SKM-1 (cell line): ENCODE measurements at regions not wholly inside any gene's neighbourhood (a gene's known extent, or its start where the extent isn't known, plus 50 kb on each side); places are given as distances from the start of the nearest gene placed in this dataset.

Source experiments
- DNase-seq: peaks from one replicate; lab custom pipeline; 2025; ENCODE audit not compliant: unreplicated experiment; lab: John Stamatoyannopoulos, UW

DNA sequence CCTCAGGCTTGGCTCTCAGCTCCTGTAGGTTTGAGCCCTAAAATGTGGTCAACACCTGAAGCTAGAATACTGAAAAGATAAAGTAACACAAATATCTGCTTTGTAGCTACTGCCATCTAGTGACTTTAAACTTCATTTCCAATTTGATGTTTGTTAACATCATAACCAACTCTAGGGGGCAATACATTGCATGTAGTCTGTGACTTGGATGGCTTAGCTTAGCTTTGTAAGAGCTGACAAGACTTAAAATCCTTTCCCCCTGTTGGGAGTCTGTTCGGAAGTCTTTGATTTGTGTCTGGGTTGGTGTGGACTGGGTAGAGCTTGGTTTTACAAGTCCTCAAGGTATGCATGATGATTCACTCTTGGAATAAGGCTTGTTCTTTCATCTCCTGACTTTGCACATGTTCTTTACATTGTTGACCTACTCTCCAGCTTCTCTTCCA lies 51.7 kb downstream of the SCN11A start:
- DNase-seq, result peak; percentile 63

DNA sequence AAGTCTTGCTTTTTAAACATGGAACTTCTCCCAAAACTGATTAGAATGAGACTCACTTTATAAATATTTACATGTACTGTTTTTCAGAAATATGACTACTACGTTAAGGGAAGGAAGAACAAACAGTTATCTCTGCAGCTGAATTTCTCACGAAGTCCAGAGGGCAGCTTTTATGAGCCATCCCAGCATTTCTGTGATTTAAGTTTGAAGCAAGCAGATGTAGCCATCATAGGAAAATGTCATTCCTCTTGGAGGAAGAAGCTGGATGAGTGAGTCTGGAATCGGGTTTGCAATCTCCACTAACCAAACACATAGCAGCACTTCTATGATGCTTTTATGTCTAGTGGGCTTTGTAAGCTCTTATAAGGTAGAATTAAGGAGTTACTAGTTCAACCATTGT lies 53.7 kb downstream of the SCN11A start:
- DNase-seq, result no peak

DNA sequence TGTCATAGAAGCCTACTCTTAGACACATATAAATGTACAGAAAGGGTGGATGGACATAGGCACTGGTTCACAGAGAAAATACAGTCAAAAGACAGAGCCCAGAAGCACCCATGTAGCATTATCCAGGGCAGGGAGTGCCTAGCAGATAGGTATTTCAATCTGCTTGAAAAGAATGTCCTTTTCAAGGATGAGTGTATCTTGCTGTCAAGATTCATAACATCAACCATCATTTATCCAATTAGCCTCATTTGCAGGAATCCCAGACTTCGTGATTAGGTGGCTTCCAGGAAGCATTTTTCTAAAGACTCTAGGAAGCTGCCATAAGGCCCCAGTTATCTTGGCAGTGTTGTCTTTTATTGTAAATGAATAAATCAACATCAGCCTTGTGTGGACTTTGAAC lies 55.6 kb downstream of the SCN11A start:
- DNase-seq, result no peak

DNA sequence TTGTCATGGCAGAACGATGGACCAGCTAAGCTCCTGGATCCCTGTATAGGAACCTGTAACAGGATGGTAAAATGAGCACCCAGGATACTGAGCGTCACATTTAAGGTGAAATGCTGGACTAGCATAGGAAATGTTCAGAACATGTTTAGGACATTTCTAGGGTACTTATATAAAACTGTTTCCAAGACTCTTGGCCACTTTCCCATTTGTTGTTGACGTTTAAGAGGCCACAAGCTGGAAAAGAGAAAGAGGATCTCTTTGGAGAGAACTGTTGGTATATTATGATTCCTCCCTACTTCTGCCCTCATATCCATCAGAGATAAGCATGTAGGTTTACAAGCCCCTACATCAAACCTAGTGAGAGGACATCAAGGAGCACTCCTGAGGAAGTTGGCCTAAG lies 57.5 kb downstream of the SCN11A start:
- no peak for DNase-seq

DNA sequence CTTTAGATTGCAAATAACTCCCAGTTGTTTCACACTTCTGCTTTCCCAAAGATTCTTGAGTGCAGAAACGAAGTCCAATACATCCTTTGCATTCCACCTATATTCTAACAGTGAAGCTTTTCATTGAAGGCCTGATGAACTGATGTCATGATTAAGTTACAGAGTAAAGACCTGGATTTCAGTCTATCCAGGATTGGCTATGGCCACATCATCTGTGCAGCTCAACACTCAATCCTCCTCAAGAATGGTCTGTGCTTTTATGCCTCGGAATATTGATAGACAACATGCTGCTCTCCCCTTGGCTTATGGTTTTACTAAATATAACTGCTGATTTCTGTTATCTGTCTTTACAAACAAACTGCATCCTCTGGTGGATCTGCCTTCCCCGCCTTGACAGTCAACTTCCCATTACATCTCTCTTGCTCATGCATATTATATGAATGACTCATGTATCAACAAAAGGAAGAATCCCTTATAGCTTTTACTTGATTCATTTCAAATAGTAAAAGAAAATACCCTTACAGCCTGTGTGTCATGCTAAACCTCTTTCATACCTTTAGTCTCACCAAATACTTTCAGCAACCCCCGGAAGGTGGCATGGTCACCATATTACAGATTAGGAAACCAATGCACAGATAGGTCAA lies 59.5 kb downstream of the SCN11A start:
- DNase-seq, result no peak

DNA sequence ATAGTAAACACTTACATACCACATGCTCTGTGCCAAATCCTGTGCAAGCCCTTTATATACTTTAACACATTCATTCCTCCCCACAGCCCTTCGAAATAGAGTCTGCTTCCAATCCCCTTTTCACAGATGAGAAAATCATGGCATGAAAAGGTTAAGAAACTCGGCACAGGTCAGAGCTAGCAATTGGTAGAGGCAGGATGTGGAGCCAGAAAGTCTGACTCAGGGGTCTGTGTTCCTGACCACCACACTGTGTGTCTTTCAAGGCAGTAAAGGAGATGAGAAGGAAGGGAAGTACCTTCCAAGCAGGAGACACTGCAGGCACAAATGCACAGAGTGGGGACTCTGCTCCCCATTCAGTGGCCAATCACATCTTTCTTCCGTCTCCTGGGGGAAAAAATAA lies 61.1 kb downstream of the SCN11A start:
- no peak for DNase-seq

DNA sequence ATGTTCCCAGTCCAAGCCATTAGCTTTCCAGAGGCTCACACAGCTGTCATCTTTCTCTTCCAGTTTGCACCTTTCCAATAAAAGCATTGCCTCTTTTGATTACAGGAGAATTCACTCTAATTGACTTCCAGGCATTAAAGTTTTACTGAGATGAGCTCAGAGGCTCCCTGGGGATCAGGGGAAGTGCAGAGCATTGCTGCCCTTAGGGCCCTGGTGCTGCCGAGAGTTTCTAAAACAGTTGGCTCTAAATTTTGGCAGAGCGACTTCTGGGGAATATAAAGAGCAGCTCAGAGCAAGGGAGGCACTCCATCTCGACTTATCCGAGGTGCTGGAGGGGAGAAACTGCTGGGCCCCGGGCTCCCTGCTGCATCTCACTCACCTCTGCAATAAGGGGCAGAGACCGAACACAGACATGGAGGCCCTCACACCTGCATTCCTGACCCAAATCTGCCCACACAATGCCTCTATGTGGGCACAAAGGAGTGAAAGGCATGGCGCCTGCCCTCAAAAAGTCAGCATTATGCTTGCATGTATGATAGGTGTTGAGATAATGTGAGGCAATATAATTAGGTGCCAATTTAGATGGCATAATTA lies 61.7 kb downstream of the SCN11A start:
- DNase-seq, result no peak

DNA sequence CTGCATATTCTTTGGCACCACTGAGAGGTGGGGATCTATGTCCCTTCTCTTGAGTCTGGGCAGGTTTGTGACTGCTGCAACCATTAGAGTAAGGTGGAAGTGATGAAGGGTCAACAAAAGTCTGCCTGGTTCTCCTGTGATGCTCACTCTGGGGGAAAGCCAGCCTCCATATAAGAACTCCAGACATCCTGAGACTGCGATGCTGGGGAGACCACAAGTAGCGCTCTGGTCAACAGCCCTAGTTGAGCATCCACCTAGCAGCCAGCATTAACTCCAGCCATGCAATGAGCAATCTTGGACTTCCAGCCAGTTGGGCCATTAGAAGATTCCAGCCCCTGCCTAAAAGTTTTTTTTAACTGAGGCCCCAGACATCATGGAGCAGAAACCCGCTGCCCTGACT lies 62.8 kb downstream of the SCN11A start:
- DNase-seq, result no peak

DNA sequence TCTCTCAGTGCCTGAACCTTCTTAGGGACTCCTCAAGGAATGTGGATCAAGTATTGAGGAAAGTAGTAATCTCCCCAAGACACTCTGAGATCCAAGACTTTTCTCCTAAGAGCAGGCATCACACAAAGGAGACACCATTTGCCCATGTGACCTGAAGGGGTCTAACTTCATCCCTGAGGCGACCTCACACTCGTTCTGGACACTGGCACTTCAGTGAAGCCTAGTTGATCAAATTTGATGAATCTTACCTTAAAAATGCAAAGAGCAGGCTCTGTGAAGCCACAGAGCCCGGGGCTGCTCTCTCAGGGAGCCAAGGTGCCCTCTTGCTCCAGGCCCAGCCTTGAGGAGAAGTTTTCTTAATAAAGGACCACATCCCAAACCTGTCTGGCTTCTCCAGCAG lies 64.3 kb downstream of the SCN11A start:
- no peak for DNase-seq

DNA sequence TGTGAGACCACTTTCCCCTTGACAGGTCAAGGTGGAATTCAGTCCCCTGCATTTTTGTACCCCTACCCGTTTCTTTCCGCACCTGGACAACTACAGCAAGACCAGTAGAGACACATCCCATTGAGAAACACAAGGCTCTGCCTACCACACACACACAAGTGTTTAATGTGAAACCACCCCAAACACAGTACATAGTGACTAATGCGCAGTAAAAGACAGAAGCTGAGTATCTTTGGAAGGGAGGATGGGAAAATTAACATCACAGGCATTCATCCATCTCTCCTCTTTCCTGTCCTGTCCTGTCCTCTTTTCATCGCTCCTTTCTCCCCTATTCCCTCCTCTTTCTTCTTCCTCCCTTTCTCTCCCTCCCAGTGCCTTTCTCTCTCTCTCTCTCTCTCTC lies 64.8 kb downstream of the SCN11A start:
- DNase-seq, result no peak

DNA sequence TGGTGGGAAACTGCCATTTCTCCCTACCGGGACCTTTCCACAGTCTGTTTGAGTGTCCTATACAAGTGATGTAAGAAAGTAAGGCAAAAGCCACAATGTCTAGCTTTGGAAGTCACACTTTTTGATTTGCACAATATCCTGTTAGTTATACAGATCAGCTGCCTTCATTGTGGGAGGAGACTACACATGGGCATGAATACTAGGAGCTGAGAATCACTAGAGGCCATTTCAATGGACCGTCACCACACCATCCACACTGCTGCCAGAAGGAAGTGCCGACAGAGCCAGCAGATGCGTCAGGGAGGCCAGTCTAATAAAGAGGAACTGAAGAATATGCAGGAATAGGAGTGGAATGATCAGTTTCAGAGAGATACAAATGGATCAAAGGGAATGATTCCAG lies 65.8 kb downstream of the SCN11A start:
- DNase-seq, result no peak

DNA sequence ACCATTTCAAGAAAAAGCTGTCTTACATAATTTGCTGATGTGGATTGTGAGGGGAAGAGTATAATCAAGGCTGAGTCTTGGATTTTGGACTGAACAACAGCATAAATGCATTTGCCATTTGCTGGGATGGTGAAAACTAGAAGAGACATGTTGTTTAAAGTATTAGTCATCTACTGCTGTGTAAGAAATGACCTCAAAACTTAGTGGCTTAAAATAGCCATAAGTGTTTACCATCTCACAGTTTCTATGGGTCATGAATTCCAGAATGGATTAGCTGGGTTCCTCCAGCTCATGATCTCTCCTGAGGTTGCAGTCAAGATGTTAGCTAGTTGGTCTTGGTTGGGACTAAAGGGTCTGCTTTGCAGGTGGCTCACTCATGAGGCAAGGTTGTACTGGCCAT lies 66.2 kb downstream of the SCN11A start:
- DNase-seq, result no peak

DNA sequence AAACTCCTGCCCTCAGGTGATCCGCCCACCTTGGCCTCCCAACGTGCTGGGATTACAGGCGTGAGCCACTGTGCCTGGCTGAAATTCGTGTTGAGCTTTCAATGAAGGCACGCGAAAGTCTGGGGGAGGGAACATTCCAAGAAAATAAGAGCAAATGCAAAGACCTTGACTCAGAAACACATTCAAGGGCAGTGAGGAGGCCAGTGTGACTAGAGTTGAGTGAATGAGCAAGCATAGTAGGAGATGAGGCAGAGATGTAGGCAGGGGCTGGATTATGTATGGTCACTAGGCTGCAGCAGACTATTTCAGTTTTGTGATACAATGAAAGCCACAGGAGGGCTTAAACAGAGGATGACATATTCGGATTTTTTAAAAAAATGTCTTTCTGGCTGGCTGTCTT lies 67.0 kb downstream of the SCN11A start:
- no peak for DNase-seq

DNA sequence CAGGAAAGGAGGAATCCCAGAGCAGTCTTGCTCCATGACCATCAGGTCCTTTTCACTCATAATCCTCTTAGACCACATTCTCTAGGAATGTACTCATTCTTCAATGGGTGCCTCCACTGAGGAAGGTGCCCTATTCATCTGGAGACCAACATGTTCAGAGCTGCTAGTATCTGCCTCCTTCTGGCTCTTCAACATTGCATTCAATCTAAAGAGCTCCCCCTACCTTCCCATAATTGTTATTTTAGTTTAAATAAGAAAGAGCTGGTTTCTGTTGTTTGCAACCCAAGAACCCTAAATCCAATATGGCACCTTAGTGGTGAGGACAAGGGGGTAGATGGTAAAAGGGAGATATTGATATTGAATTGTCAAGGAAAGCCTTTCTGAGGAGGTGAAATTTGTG lies 67.6 kb downstream of the SCN11A start:
- DNase-seq, result no peak

DNA sequence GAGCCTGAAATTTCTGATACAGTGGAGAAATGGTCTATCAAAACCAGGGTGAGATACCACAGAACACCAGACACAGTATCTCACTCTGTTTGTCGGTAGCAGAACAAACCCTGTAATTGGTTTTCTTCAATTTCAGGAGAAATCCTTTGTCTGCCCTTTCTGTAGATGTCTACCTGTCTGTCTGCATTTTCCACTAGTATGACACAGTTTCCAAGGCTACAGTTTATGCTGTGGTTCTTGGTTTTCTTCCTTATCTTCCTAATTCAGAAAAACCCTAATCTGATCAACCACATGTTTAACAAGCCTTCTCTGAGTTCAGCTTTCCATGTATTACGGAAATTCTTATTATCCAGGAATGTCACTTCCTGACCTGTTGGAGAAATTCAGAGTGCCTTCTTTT lies 70.8 kb downstream of the SCN11A start:
- DNase-seq, result no peak

DNA sequence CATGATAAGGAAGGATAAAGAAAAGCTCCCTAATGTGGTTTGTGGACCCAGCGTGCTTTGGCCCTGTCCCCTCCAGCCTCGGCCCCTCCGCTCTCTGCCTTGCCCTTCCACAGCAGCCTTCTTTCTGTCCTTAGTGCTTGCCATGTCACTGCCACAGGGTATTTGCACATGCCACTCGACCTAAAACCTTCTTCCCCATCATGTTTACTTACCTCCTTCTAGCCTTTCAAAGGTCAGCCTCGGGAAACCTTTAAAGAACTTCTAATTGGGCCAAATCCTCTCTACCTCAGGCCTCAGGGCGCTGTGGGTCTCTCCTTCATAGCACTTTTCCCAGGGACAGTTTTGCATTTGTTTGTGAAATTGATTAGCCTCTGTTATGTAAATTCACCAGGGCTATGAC lies 73.0 kb downstream of the SCN11A start:
- no peak for DNase-seq

DNA sequence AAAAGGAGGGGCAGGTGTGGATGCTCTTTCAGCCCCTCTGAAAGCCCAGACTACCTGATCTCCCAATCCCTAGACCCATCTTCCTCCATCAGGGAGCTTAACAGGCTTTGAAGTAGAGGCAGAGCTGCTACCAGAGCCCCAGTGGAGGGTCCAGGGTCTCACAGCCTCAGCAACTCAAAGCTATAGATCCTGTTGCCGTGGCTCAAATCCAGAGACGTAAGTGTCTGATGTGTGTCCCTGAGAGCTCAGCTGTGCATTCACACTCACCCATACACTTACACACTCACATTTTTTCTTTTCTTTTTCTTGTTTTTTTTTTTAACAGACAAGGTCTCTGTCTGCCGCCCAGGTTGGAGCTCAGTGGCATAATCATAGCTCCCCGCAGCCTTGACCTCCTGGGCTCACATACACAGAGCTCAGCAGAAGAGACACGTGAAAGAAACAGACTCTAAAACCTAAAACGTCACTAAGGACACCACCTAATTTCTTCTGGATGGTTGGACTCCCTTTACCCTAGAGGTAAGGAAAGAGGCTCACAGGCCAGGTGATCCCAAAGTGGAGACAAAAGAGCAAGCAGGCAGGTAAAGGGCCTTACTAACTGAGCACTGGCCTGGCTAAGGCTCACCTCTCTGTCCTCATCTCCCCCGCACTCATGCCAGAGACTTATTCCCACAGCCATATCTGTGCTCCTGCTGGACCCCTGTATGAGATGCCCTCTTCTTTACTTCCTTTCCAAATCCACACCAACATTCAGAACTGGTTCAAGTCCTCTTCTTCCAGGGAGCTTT lies 80.7 kb downstream of the SCN11A start:
- DNase-seq, result no peak

DNA sequence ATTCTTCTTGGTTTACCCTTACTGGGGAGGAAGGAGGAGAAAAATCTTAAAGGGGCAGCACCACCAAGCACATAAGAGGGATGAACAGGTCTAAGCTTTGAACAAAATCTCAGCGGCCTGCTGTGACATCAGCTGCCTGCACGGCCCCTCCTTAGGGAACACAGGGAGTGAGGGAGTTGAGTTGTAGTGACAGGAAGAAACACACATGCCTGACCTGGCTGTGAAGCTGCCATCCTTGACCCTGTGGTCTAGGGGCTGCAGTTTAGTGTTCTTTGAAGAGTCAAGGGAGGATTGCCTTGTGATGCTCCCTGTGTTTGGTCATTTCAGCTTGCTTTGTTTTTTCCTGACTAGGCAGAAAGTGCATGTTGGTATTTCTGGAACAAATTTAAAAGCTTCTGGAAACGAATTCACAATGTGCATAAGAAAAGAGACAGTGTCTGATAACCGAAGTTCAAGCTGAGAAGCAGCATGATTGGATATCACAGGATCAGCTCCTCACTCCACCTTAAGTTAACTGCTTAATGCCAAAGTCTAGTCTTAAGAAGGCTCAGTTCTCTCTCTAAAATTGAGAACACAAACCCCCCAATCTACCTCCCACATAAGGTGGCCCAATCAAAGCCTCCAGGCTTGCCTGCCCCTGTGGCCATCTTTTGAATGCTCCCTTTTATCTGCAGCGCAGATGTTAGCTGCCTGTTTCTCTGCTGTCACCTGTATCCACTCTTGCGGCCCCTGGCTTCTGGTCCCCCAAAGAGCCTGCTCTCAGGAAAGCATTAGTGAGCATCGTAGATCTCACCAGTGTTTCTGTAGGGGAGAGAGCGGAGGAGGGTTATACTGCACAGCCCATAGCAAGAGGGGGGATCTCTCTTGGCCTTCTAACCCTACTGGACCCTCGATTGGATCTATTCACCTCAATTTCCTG lies 82.2 kb downstream of the SCN11A start:
- no peak for DNase-seq

DNA sequence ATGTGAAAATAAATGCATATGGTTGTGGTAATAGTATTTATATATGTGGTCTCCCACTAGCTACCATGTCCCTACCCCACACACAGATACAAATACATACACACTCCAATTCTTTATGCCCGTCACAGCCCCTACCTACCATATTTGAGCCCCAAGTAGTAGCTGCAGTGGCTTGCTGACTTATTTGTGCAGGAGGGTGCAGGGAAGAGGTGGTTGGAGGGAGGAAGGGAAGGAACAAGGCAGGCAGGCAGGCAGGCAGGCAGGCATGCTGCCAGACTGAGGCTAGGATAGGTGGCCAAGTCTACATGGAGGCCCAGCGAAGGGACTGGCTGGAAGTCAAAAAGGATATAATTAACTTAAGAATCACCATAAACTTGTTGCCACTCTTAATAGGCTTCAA lies 82.9 kb downstream of the SCN11A start:
- DNase-seq, result no peak

DNA sequence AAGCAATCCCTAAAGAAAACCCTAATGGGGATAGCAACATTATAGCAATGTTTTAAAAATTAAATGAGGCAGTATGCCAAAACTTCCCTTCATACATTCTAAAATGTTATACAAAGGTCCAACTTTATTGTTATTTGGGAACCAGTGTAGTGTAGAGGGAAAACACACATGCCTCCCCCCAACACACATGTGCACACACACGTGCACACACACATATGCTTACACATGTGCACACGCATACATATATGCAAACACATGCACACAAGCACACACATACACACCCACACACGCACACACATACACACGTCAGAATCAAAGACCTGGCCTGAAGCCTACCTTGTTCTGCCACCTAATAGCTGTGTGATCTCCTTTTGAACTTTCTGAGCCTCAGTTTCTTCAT lies 83.3 kb downstream of the SCN11A start:
- no peak for DNase-seq

DNA sequence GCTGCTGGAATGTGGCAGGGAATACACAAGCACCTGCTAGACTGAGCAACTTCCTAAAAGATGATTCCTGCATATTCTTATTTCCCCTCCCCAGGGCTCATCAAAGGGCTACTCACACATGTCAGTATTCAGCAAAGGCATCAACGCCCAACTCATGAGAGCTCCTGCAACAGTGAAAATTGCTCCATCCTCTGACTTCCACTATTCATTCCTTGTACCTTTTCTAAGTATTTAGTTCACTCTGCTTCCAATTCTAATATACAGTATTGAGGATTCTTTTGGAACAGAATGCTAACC lies 84.1 kb downstream of the SCN11A start:
- DNase-seq, result no peak
